ENCODE measurements at regions not wholly inside any gene's neighbourhood (a gene's known extent, or its start where the extent isn't known, plus 50 kb on each side); places are given as distances from the start of the nearest gene placed in this dataset.

DNA sequence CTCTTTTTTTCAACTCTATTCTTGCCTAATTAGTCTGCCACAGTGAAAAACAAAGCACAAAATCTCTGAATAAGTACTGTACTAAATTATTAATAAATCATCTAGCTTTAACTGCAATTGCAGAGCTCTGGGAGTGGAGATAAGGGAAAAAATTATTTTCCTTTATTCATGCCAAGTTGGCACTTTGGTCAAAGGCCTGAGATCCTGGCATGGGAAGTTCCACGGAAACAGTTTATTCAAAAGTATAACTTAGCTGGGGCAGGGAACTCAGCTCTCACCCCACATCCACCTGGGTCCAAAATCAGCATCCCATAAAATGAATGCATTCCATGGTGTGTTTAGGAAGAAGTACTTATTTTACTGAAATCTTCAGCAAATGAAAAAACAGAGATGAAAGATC, 185.2 kb upstream of the APCDD1 start:
- Mint-ChIP-seq H3K4me1 (no peaks in the 10 kb centered on the region), H3K27me3 (no peaks in the 10 kb centered on the region), H3K9me3 (no peaks in the 10 kb centered on the region), H3K4me3 (no peak overlapping the region), H3K36me3 (no peaks in the 10 kb centered on the region), H3K27ac (no peak overlapping the region)
- CTCF ChIA-PET = no interaction called here
- DNase-seq = no peak
- no peak for ATAC-seq (replicated peaks in 1 of 4)
- H3K4me3 ChIP-seq (ENCODE audit: control insufficient read depth in 1 of 2, extremely low read depth in 1 of 2, low read length in 1 of 2) = no peak overlapping the region
- no peaks in the 10 kb centered on the region for H3K4me1 ChIP-seq (ENCODE audit: control insufficient read depth in 1 of 2, extremely low read depth in 1 of 2, insufficient read depth in 2 of 2, low read length in 2 of 2)
- WGBS (ENCODE audit: insufficient coverage) = no CpG with 5 or more reads among the region's 1 CpG
- no peaks in the 10 kb centered on the region for H3K9me3 ChIP-seq
- POLR2A ChIA-PET = no interaction called here
- no peaks in the 10 kb centered on the region for H3K27me3 ChIP-seq (replicated peaks in 1 of 2; ENCODE audit: control insufficient read depth in 2 of 2, extremely low read depth in 1 of 2, insufficient read depth in 2 of 2, low read length in 1 of 2)
- no peak overlapping the region for H3K27ac ChIP-seq (ENCODE audit: low read length)
- no peaks in the 10 kb centered on the region for H3K36me3 ChIP-seq (ENCODE audit: control insufficient read depth in 2 of 2, extremely low read depth in 1 of 2, insufficient read depth in 1 of 2, low read length in 1 of 2)

DNA sequence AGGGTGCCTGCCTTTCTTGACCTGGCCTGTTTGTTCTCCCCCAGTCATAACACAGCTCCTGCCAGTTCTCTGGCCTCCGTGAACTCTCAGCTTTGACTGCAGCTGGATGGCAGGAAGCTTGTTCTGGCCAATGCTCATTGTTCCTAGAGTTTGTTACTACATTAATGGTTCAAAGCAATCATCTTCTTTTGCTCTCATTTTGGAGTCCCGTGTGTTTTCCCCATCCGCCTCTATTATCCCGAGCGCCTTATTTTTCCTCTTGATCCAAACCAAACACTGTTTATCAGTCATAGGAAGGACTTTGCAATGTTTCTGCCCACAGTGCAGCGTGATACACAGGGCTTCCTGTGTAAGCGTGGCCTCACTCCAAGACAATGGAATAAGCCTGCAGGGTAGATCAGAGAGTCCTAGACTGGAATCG, 184.3 kb upstream of the APCDD1 start:
- DNase-seq (no peak), ATAC-seq (replicated peaks in 1 of 4) (no peak)
- ChIA-PET POLR2A (no interaction called here), CTCF (no interaction called here)
- Mint-ChIP-seq H3K27ac (no peak overlapping the region), H3K27me3 (no peaks in the 10 kb centered on the region), H3K36me3 (no peaks in the 10 kb centered on the region), H3K9me3 (no peaks in the 10 kb centered on the region), H3K4me3 (no peak overlapping the region), H3K4me1 (no peaks in the 10 kb centered on the region)
- no peaks in the 10 kb centered on the region for H3K4me1 ChIP-seq (ENCODE audit: control insufficient read depth in 1 of 2, extremely low read depth in 1 of 2, insufficient read depth in 2 of 2, low read length in 2 of 2)
- WGBS (ENCODE audit: insufficient coverage) = 83% methylated on average over 8 of the region's 8 CpGs
- no peaks in the 10 kb centered on the region for H3K36me3 ChIP-seq (ENCODE audit: control insufficient read depth in 2 of 2, extremely low read depth in 1 of 2, insufficient read depth in 1 of 2, low read length in 1 of 2)
- H3K9me3 ChIP-seq = no peaks in the 10 kb centered on the region
- no peak overlapping the region for H3K27ac ChIP-seq (ENCODE audit: low read length)
- no peaks in the 10 kb centered on the region for H3K27me3 ChIP-seq (replicated peaks in 1 of 2; ENCODE audit: control insufficient read depth in 2 of 2, extremely low read depth in 1 of 2, insufficient read depth in 2 of 2, low read length in 1 of 2)
- H3K4me3 ChIP-seq (ENCODE audit: control insufficient read depth in 1 of 2, extremely low read depth in 1 of 2, low read length in 1 of 2) = no peak overlapping the region

DNA sequence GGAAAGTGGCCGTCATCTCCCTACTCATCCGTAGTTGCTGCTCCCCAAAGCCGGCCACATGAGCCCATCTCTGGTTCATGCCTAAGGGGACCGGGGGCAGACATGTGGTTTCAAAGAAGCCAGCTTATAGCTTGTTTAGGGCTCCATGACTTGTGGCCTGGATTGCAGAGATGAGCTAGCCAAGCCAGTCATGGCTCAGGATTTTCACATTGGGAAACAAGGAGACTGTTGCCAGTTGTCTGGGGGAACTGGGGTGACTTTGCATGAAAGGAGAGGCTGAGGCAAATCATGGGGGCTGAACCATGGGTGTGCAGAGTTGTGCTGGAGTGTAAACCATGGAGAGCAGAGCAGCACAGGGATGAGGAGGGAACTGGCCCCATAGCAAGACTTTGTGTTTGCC, 183.0 kb upstream of the APCDD1 start:
- Histone ChIP-seq H3K4me1 (ENCODE audit: control insufficient read depth in 1 of 2, extremely low read depth in 1 of 2, insufficient read depth in 2 of 2, low read length in 2 of 2) (no peaks in the 10 kb centered on the region), H3K27me3 (replicated peaks in 1 of 2; ENCODE audit: control insufficient read depth in 2 of 2, extremely low read depth in 1 of 2, insufficient read depth in 2 of 2, low read length in 1 of 2) (no peaks in the 10 kb centered on the region), H3K9me3 (no peaks in the 10 kb centered on the region), H3K4me3 (ENCODE audit: control insufficient read depth in 1 of 2, extremely low read depth in 1 of 2, low read length in 1 of 2) (no peak overlapping the region), H3K36me3 (ENCODE audit: control insufficient read depth in 2 of 2, extremely low read depth in 1 of 2, insufficient read depth in 1 of 2, low read length in 1 of 2) (no peaks in the 10 kb centered on the region), H3K27ac (ENCODE audit: low read length) (no peak overlapping the region)
- 86% methylated on average over 4 of the region's 4 CpGs for WGBS (ENCODE audit: insufficient coverage)
- ATAC-seq (replicated peaks in 1 of 4) (no peak), DNase-seq (no peak)
- ChIA-PET POLR2A (no interaction called here), CTCF (no interaction called here)
- Mint-ChIP-seq H3K4me3 (no peak overlapping the region), H3K9me3 (peaks cover 0 to 4% (median 0%) of the 10 kb centered on the region in 3 donors), H3K27ac (no peak overlapping the region), H3K4me1 (no peaks in the 10 kb centered on the region), H3K36me3 (no peaks in the 10 kb centered on the region), H3K27me3 (peaks cover 0 to 5% of the 10 kb centered on the region in 2 donors)

DNA sequence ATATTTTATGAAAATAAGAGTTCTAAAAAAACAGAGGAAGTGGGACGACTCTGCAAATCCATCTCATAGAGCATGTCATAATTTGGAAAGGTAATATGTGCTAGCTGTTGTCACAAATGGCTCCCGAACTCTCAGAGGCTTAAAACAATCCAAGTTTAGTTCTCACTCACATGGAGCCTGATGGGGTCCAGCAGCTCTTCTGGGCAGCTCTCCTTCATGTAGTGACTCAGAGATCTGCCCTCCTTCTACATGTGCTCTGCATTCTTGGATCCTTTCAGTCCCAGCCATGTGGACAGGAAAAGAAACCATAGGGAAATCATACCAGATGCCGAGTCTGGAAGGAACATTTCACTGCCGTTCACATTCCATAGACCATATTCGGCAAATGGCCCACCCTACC, 180.1 kb upstream of the APCDD1 start:
- peaks cover 0 to 2% (median 0%) of the 10 kb centered on the region in 3 donors for H3K4me1 Mint-ChIP-seq
- H3K27ac Mint-ChIP-seq = no peak overlapping the region
- WGBS (ENCODE audit: insufficient coverage) = 67% methylated on average over 3 of the region's 5 CpGs
- DNase-seq = no peak
- Histone ChIP-seq H3K27me3 (replicated peaks in 1 of 2; ENCODE audit: control insufficient read depth in 2 of 2, extremely low read depth in 1 of 2, insufficient read depth in 2 of 2, low read length in 1 of 2) (no peaks in the 10 kb centered on the region), H3K4me3 (ENCODE audit: control insufficient read depth in 1 of 2, extremely low read depth in 1 of 2, low read length in 1 of 2) (no peak overlapping the region), H3K36me3 (ENCODE audit: control insufficient read depth in 2 of 2, extremely low read depth in 1 of 2, insufficient read depth in 1 of 2, low read length in 1 of 2) (no peaks in the 10 kb centered on the region), H3K27ac (ENCODE audit: low read length) (no peak overlapping the region), H3K4me1 (ENCODE audit: control insufficient read depth in 1 of 2, extremely low read depth in 1 of 2, insufficient read depth in 2 of 2, low read length in 2 of 2) (peaks cover 0 to 2% of the 10 kb centered on the region in 2 experiments), H3K9me3 (no peaks in the 10 kb centered on the region)
- ChIA-PET CTCF (no interaction called here), POLR2A (no interaction called here)
- no peaks in the 10 kb centered on the region for H3K36me3 Mint-ChIP-seq
- ATAC-seq (replicated peaks in 1 of 4) = no peak
- no peak overlapping the region for H3K4me3 Mint-ChIP-seq
- H3K27me3 Mint-ChIP-seq = peaks cover 0 to 5% of the 10 kb centered on the region in 2 donors
- peaks cover 0 to 4% (median 0%) of the 10 kb centered on the region in 3 donors for H3K9me3 Mint-ChIP-seq

DNA sequence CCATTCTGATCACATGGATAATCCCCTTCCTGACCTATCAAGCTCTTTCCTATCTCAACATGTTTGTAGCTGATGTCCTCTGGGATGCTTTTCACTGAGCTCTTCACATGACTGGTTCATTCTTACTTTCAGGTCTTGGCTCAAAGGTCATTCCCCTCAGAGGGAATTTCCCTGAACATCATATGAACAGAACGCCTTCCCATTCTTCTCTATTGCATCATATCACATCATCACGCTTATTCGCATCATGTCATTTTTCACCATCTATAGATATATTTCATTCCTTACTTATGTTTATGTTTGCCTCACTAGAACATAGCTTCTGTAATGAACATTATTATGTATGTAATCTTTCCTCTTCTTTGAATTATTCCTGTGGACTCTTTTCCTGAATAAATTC, 178.9 kb upstream of the APCDD1 start:
- H3K4me1 Mint-ChIP-seq = peaks cover 0 to 10% (median 3%) of the 10 kb centered on the region in 3 donors
- peaks cover 0 to 4% (median 0%) of the 10 kb centered on the region in 3 donors for H3K9me3 Mint-ChIP-seq
- ChIA-PET CTCF (interaction anchor here in 1 of 2 donors (0.5 to 0.6 kb wide), 2 partner anchors 9 to 56 kb away, joined by 3 read pairs; no protein-coding TSS in a partner anchor), POLR2A (no interaction called here)
- no peaks in the 10 kb centered on the region for H3K9me3 ChIP-seq
- H3K4me3 ChIP-seq (ENCODE audit: control insufficient read depth in 1 of 2, extremely low read depth in 1 of 2, low read length in 1 of 2) = no peak overlapping the region
- ATAC-seq (replicated peaks in 1 of 4) = no peak
- no peak for DNase-seq
- H3K4me3 Mint-ChIP-seq = no peak overlapping the region
- H3K36me3 Mint-ChIP-seq = no peaks in the 10 kb centered on the region
- H3K4me1 ChIP-seq (ENCODE audit: control insufficient read depth in 1 of 2, extremely low read depth in 1 of 2, insufficient read depth in 2 of 2, low read length in 2 of 2) = peaks cover 0 to 6% of the 10 kb centered on the region in 2 experiments
- H3K36me3 ChIP-seq (ENCODE audit: control insufficient read depth in 2 of 2, extremely low read depth in 1 of 2, insufficient read depth in 1 of 2, low read length in 1 of 2) = no peaks in the 10 kb centered on the region
- WGBS (ENCODE audit: insufficient coverage) = 80% methylated on average over 1 of the region's 3 CpGs
- H3K27me3 Mint-ChIP-seq = peaks cover 0 to 5% of the 10 kb centered on the region in 2 donors
- H3K27ac ChIP-seq (ENCODE audit: low read length) = no peak overlapping the region
- H3K27me3 ChIP-seq (replicated peaks in 1 of 2; ENCODE audit: control insufficient read depth in 2 of 2, extremely low read depth in 1 of 2, insufficient read depth in 2 of 2, low read length in 1 of 2) = no peaks in the 10 kb centered on the region
- no peak overlapping the region for H3K27ac Mint-ChIP-seq

DNA sequence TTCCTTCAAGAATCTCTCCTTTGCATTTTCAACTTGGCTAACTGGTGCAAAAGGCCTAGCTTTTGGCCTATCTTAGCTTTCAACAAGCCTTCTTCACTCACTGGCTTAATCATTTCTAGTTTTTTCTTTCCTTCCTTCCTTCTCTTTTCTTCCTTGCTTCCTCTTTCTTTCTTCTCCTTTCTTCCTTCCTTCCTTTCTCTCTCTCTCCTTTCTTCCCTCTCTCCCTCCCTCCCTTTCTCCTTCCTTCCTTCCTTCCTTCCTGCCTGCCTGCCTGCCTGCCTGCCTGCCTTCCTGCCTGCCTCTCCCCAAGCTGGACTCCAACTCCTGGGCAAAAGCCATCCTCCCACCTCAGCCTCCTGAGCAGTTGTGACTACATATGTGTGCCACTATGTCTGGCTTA, 176.2 kb upstream of the APCDD1 start:
- DNase-seq = no peak
- H3K4me3 ChIP-seq (ENCODE audit: control insufficient read depth in 1 of 2, extremely low read depth in 1 of 2, low read length in 1 of 2) = no peak overlapping the region
- ChIA-PET POLR2A (no interaction called here), CTCF (no interaction called here)
- H3K27me3 ChIP-seq (replicated peaks in 1 of 2; ENCODE audit: control insufficient read depth in 2 of 2, extremely low read depth in 1 of 2, insufficient read depth in 2 of 2, low read length in 1 of 2) = no peaks in the 10 kb centered on the region
- peaks cover 0 to 5% of the 10 kb centered on the region in 2 donors for H3K27me3 Mint-ChIP-seq
- H3K4me1 Mint-ChIP-seq = peaks cover 0 to 10% (median 3%) of the 10 kb centered on the region in 3 donors
- ATAC-seq (replicated peaks in 1 of 4) = no peak
- no peaks in the 10 kb centered on the region for H3K36me3 ChIP-seq (ENCODE audit: control insufficient read depth in 2 of 2, extremely low read depth in 1 of 2, insufficient read depth in 1 of 2, low read length in 1 of 2)
- H3K9me3 ChIP-seq = no peaks in the 10 kb centered on the region
- H3K4me3 Mint-ChIP-seq = no peak overlapping the region
- peaks cover 0 to 6% of the 10 kb centered on the region in 2 experiments for H3K4me1 ChIP-seq (ENCODE audit: control insufficient read depth in 1 of 2, extremely low read depth in 1 of 2, insufficient read depth in 2 of 2, low read length in 2 of 2)
- H3K9me3 Mint-ChIP-seq = peaks cover 0 to 4% (median 0%) of the 10 kb centered on the region in 3 donors
- H3K36me3 Mint-ChIP-seq = no peaks in the 10 kb centered on the region
- no peak overlapping the region for H3K27ac ChIP-seq (ENCODE audit: low read length)
- no peak overlapping the region for H3K27ac Mint-ChIP-seq

DNA sequence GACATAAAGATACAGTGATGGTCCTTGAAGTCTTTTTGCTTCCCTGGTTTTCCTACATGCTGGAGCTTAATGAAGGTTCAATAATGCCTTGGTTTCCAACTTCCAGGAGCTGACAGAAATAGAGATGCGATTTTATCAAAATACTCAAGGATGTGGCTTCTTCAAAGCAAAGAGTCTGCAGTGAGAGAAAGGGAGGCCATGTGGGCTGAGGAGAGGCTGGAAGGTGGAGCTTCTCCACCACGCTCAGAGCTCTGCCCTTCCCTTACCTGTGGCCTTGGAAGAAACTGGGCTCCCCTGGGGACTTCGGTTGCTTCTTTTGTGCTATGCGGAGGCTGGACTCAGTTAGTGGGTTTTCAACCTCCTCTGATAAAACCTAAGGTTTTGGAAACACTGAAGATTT, 175.0 kb upstream of the APCDD1 start:
- Histone ChIP-seq H3K27ac (ENCODE audit: low read length) (no peak overlapping the region), H3K27me3 (replicated peaks in 1 of 2; ENCODE audit: control insufficient read depth in 2 of 2, extremely low read depth in 1 of 2, insufficient read depth in 2 of 2, low read length in 1 of 2) (no peaks in the 10 kb centered on the region), H3K36me3 (ENCODE audit: control insufficient read depth in 2 of 2, extremely low read depth in 1 of 2, insufficient read depth in 1 of 2, low read length in 1 of 2) (no peaks in the 10 kb centered on the region), H3K9me3 (no peaks in the 10 kb centered on the region), H3K4me1 (ENCODE audit: control insufficient read depth in 1 of 2, extremely low read depth in 1 of 2, insufficient read depth in 2 of 2, low read length in 2 of 2) (peaks cover 0 to 6% of the 10 kb centered on the region in 2 experiments), H3K4me3 (ENCODE audit: control insufficient read depth in 1 of 2, extremely low read depth in 1 of 2, low read length in 1 of 2) (no peak overlapping the region)
- no peak for ATAC-seq (replicated peaks in 1 of 4)
- CTCF ChIA-PET = no interaction called here
- no peak for DNase-seq
- Mint-ChIP-seq H3K4me1 (peaks cover 0 to 10% (median 3%) of the 10 kb centered on the region in 3 donors), H3K4me3 (no peak overlapping the region), H3K27me3 (peaks cover 0 to 5% of the 10 kb centered on the region in 2 donors), H3K27ac (no peak overlapping the region), H3K36me3 (no peaks in the 10 kb centered on the region), H3K9me3 (peaks cover 0 to 4% (median 0%) of the 10 kb centered on the region in 3 donors)
- no CpG with 5 or more reads among the region's 4 CpGs for WGBS (ENCODE audit: insufficient coverage)
- POLR2A ChIA-PET = no interaction called here

Measured in T-cell (primary cell).